ENCODE measurements at regions not wholly inside any gene's neighbourhood (a gene's known extent, or its start where the extent isn't known, plus 50 kb on each side); places are given as distances from the start of the nearest gene placed in this dataset.

- TF ChIP-seq CTCF (IDR thresholded peaks at IDR 0.05; ENCODE audit: low read depth, low read length) (peak; percentile 23), EZH2phosphoT487 (IDR thresholded peaks at IDR 0.05; ENCODE audit: low read depth) (no peak)
These were observed 1635.2 kb downstream of the PLA2G4A start for GRCh38 chr1:188463919-188464318.

Data from OCI-LY3 (cell line).